GM18861 (cell line): ENCODE measurements at regions not wholly inside any gene's neighbourhood (a gene's known extent, or its start where the extent isn't known, plus 50 kb on each side); places are given as distances from the start of the nearest gene placed in this dataset.

Experiments
- ATAC-seq: cut with Tn5 transposase; IDR thresholded peaks from one replicate; pipeline ENCODE4 v1.9.1; 2021; ENCODE audit not compliant: unreplicated experiment

GRCh38 chr1:162970021-162970420 is 99.1 kb upstream of the RGS4 start:
- no peak for ATAC-seq

- ATAC-seq = no peak
These were observed 102.5 kb upstream of the RGS4 start for GRCh38 chr1:162966613-162967012.

- ATAC-seq = no peak
These were observed 103.9 kb upstream of the CCDC190 start for GRCh38 chr1:162964901-162965300.

- no peak for ATAC-seq
These were observed 95.9 kb upstream of the CCDC190 start for GRCh38 chr1:162956922-162957321.

- ATAC-seq = no peak
These were observed 93.8 kb upstream of the CCDC190 start for GRCh38 chr1:162954824-162955223.

GRCh38 chr1:162952956-162953355 is 92.0 kb upstream of the CCDC190 start:
- no peak for ATAC-seq

- ATAC-seq = peak; percentile 94
These were observed 90.8 kb upstream of the CCDC190 start for GRCh38 chr1:162951553-162952315.

GRCh38 chr1:162950187-162950586 is 89.2 kb upstream of the CCDC190 start:
- no peak for ATAC-seq

GRCh38 chr1:162946701-162947100 is 85.7 kb upstream of the CCDC190 start:
- ATAC-seq = no peak

- no peak for ATAC-seq
These were observed 84.1 kb upstream of the CCDC190 start for GRCh38 chr1:162944974-162945674.

- no peak for ATAC-seq
These were observed 82.6 kb upstream of the CCDC190 start for GRCh38 chr1:162943622-162944021.

- no peak for ATAC-seq
These were observed 82.1 kb upstream of the CCDC190 start for GRCh38 chr1:162942916-162943559.

- ATAC-seq = no peak
These were observed 80.0 kb upstream of the CCDC190 start for GRCh38 chr1:162941024-162941423.

GRCh38 chr1:162939035-162939434 is 78.1 kb upstream of the CCDC190 start:
- ATAC-seq = no peak

GRCh38 chr1:162937716-162938395 is 76.9 kb upstream of the CCDC190 start:
- ATAC-seq = no peak

- no peak for ATAC-seq
These were observed 70.1 kb upstream of the CCDC190 start for GRCh38 chr1:162930976-162931560.

- no peak for ATAC-seq
These were observed 69.6 kb upstream of the CCDC190 start for GRCh38 chr1:162930532-162930931.

GRCh38 chr1:162929177-162929576 is 68.2 kb upstream of the CCDC190 start:
- no peak for ATAC-seq

- no peak for ATAC-seq
These were observed 67.2 kb upstream of the CCDC190 start for GRCh38 chr1:162928141-162928540.

GRCh38 chr1:162927421-162927820 is 66.4 kb upstream of the CCDC190 start:
- no peak for ATAC-seq

GRCh38 chr1:162926906-162927305 is 65.9 kb upstream of the CCDC190 start:
- ATAC-seq = no peak
